ENCODE measurements at regions not wholly inside any gene's neighbourhood (a gene's known extent, or its start where the extent isn't known, plus 50 kb on each side); places are given as distances from the start of the nearest gene placed in this dataset.

DNA sequence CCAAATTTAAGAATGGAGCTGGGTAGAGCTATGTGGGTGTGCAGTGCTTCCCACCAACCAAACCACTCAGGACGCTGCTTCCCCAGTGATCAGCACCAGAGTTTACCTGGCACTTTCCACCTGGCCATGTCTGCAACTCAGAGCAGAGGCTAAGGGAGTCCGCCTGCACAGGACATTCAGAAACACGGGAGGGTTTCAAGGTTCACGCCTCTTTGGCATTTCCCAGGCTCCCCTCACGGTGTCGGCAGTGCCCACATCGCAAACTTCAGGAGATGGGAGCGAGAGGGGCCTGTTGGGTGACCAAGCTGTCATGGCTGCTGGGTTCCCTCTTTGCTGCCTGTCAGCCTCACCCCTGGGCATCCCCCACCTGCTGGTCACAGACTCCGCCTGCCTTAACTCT is 161.5 kb downstream of the NXNL2 start:
- Histone ChIP-seq H3K27ac (ENCODE audit: low read depth in 1 of 2, low read length in 2 of 2) (no peak overlapping the region), H3K4me3 (ENCODE audit: low read depth in 1 of 3, low read length in 3 of 3) (no peak overlapping the region), H3K36me3 (ENCODE audit: control insufficient read depth in 4 of 4, insufficient read depth in 3 of 4, low read depth in 1 of 4, low read length in 3 of 4) (no peaks in the 10 kb centered on the region), H3K9ac (ENCODE audit: low read depth in 1 of 2, low read length in 2 of 2) (no peak overlapping the region), H3K4me1 (ENCODE audit: control insufficient read depth in 4 of 4, insufficient read depth in 4 of 4, low read length in 3 of 4) (no peaks in the 10 kb centered on the region), H3K9me3 (ENCODE audit: control insufficient read depth in 4 of 4, low read length in 3 of 4) (peaks cover 0 to 6% (median under 1%) of the 10 kb centered on the region in 4 donors), H3K27me3 (ENCODE audit: control insufficient read depth in 4 of 4, insufficient read depth in 4 of 4, low read length in 3 of 4) (peaks cover 0 to 2% (median 0%) of the 10 kb centered on the region in 4 donors)
- WGBS: 89% methylated on average over 9 of the region's 9 CpGs
- DNase-seq (ENCODE audit: low spot score): no peak
- TF ChIP-seq FOXA1 (IDR thresholded peaks at IDR 0.05) (no peak), FOXA2 (IDR thresholded peaks at IDR 0.05) (no peak), MAX (IDR thresholded peaks at IDR 0.05) (no peak), EGR1 (IDR thresholded peaks at IDR 0.05; ENCODE audit: low read depth in 2 of 2) (no peak), YY1 (IDR thresholded peaks at IDR 0.05) (no peak), HNF4G (IDR thresholded peaks at IDR 0.05) (no peak), TAF1 (conservative IDR thresholded peaks at IDR 0.05) (no peak), RAD21 (IDR thresholded peaks at IDR 0.05) (no peak), HNF4A (conservative IDR thresholded peaks at IDR 0.05) (no peak), CTCF (IDR thresholded peaks at IDR 0.05; ENCODE audit: low read depth, low read length, missing input control) (no peak), RXRA (IDR thresholded peaks at IDR 0.05) (no peak), JUND (IDR thresholded peaks at IDR 0.05) (no peak)
- TF ChIP-seq, protein P1, sequence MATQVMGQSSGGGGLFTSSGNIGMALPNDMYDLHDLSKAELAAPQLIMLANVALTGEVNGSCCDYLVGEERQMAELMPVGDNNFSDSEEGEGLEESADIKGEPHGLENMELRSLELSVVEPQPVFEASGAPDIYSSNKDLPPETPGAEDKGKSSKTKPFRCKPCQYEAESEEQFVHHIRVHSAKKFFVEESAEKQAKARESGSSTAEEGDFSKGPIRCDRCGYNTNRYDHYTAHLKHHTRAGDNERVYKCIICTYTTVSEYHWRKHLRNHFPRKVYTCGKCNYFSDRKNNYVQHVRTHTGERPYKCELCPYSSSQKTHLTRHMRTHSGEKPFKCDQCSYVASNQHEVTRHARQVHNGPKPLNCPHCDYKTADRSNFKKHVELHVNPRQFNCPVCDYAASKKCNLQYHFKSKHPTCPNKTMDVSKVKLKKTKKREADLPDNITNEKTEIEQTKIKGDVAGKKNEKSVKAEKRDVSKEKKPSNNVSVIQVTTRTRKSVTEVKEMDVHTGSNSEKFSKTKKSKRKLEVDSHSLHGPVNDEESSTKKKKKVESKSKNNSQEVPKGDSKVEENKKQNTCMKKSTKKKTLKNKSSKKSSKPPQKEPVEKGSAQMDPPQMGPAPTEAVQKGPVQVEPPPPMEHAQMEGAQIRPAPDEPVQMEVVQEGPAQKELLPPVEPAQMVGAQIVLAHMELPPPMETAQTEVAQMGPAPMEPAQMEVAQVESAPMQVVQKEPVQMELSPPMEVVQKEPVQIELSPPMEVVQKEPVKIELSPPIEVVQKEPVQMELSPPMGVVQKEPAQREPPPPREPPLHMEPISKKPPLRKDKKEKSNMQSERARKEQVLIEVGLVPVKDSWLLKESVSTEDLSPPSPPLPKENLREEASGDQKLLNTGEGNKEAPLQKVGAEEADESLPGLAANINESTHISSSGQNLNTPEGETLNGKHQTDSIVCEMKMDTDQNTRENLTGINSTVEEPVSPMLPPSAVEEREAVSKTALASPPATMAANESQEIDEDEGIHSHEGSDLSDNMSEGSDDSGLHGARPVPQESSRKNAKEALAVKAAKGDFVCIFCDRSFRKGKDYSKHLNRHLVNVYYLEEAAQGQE (IDR thresholded peaks at IDR 0.05): no peak
- TF ChIP-seq, protein P2, sequence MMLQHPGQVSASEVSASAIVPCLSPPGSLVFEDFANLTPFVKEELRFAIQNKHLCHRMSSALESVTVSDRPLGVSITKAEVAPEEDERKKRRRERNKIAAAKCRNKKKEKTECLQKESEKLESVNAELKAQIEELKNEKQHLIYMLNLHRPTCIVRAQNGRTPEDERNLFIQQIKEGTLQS (IDR thresholded peaks at IDR 0.05): no peak

GRCh38 chr9:88697764-88698432 is 162.9 kb downstream of the NXNL2 start:
- H3K4me1 ChIP-seq (ENCODE audit: control insufficient read depth in 4 of 4, insufficient read depth in 4 of 4, low read length in 3 of 4): peaks cover 0 to 3% (median 0%) of the 10 kb centered on the region in 4 donors
- TF ChIP-seq FOXA1 (IDR thresholded peaks at IDR 0.05): no peak
- no peak for TF ChIP-seq MAX (IDR thresholded peaks at IDR 0.05)
- no peak for TF ChIP-seq GABPA (IDR thresholded peaks at IDR 0.05 in 1 of 2, conservative IDR thresholded peaks at IDR 0.05 in 1 of 2)
- TF ChIP-seq SP1 (IDR thresholded peaks at IDR 0.05): no peak
- no peak for TF ChIP-seq ZBTB33 (IDR thresholded peaks at IDR 0.05)
- TF ChIP-seq TAF1 (conservative IDR thresholded peaks at IDR 0.05): no peak
- no peak for TF ChIP-seq JUND (IDR thresholded peaks at IDR 0.05)
- H3K9me3 ChIP-seq (ENCODE audit: control insufficient read depth in 4 of 4, low read length in 3 of 4): peaks cover 0 to 6% (median under 1%) of the 10 kb centered on the region in 4 donors
- H3K4me3 ChIP-seq (ENCODE audit: low read depth in 1 of 3, low read length in 3 of 3): no peak overlapping the region
- no peaks in the 10 kb centered on the region for H3K36me3 ChIP-seq (ENCODE audit: control insufficient read depth in 4 of 4, insufficient read depth in 3 of 4, low read depth in 1 of 4, low read length in 3 of 4)
- DNase-seq (ENCODE audit: low spot score): no peak
- WGBS: 69% methylated on average over 8 of the region's 8 CpGs
- H3K27ac ChIP-seq (ENCODE audit: low read depth in 1 of 2, low read length in 2 of 2): no peak overlapping the region
- H3K9ac ChIP-seq (ENCODE audit: low read depth in 1 of 2, low read length in 2 of 2): no peak overlapping the region
- H3K27me3 ChIP-seq (ENCODE audit: control insufficient read depth in 4 of 4, insufficient read depth in 4 of 4, low read length in 3 of 4): peaks cover 0 to 2% (median 0%) of the 10 kb centered on the region in 4 donors

All from liver (tissue), 8 donors.